ENCODE measurements at regions not wholly inside any gene's neighbourhood (a gene's known extent, or its start where the extent isn't known, plus 50 kb on each side); places are given as distances from the start of the nearest gene placed in this dataset.

DNA sequence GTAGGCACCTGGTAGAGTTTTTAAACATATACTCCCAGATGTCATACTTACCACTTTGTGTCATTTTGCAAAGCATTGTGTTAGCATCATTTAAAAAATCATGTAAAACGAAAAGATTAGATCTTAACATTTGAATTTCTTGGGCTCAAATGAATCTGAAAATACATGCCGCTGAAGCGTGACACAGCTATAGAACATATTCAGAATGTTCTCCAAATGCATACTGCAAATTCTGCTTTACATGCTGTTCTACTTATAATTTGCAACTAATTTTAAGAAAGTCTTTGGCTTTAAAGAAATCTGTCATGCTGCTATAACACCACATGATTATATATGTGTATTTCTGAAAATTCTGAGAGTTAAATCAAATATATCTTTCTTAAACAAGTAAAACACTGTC, 109.2 kb upstream of the CAV2 start:
- TF ChIP-seq, protein P1, sequence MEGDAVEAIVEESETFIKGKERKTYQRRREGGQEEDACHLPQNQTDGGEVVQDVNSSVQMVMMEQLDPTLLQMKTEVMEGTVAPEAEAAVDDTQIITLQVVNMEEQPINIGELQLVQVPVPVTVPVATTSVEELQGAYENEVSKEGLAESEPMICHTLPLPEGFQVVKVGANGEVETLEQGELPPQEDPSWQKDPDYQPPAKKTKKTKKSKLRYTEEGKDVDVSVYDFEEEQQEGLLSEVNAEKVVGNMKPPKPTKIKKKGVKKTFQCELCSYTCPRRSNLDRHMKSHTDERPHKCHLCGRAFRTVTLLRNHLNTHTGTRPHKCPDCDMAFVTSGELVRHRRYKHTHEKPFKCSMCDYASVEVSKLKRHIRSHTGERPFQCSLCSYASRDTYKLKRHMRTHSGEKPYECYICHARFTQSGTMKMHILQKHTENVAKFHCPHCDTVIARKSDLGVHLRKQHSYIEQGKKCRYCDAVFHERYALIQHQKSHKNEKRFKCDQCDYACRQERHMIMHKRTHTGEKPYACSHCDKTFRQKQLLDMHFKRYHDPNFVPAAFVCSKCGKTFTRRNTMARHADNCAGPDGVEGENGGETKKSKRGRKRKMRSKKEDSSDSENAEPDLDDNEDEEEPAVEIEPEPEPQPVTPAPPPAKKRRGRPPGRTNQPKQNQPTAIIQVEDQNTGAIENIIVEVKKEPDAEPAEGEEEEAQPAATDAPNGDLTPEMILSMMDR (conservative IDR thresholded peaks at IDR 0.05; ENCODE audit: low read depth, low read length): no peak
- TF ChIP-seq EZH2 (IDR thresholded peaks at IDR 0.05; ENCODE audit: low read length, unreplicated experiment): no peak
